OCI-LY7 (cell line): ENCODE measurements at regions not wholly inside any gene's neighbourhood (a gene's known extent, or its start where the extent isn't known, plus 50 kb on each side); places are given as distances from the start of the nearest gene placed in this dataset.

Source experiments
- BruUV-seq: library from RNA; stranded (reverse); fragments of 400-500 nt; replicated peaks from 2 replicates; lab custom pipeline; 2021; lab: Mats Ljungman, UMichigan
- CTCF ChIA-PET: fragments of 300-600 bp; sonication (Branson Sonifier 250); formaldehyde crosslinking; loops from one replicate; lab custom pipeline; 2022; ENCODE audit warnings: antibody characterized with exemption; ENCODE audit not compliant: unreplicated experiment; lab: Charles Lee
- POLR2A ChIA-PET: fragments of 300-600 bp; sonication (Branson Sonifier 250); formaldehyde crosslinking; loops from one replicate; lab custom pipeline; 2022; ENCODE audit warnings: antibody characterized with exemption; lab: Charles Lee
- DNase-seq: peaks from one replicate; pipeline ENCODE4 v3.0.0-alpha.2; 2015; ENCODE audit warnings: low spot score
- H2AFZ ChIP-seq: fragments of 200-600 bp; sonication (generic), shearing (Covaris generic); 2 replicates; pipeline ENCODE4 v1.6.1; 2014; ENCODE audit warnings: mild to moderate bottlenecking, antibody characterized with exemption, low read length, moderate library complexity
- H3K27ac ChIP-seq: fragments of 200-600 bp; sonication (generic); 2 replicates; pipeline ENCODE4 v1.5.1; 2014; ENCODE audit warnings: mixed run types, low read depth, mild to moderate bottlenecking, moderate library complexity, low read length, inconsistent platforms; ENCODE audit not compliant: poor library complexity, severe bottlenecking
- H3K36me3 ChIP-seq: fragments of 200-600 bp; sonication (generic); 2 replicates; pipeline ENCODE4 v1.6.1; 2014; ENCODE audit warnings: mild to moderate bottlenecking, antibody characterized with exemption, low read length, moderate library complexity, mixed read lengths; ENCODE audit not compliant: insufficient read depth
- H3K4me1 ChIP-seq: fragments of 200-600 bp; sonication (generic); 2 replicates; pipeline ENCODE4 v1.5.1; 2014; ENCODE audit warnings: mild to moderate bottlenecking, low read length; ENCODE audit not compliant: insufficient read depth, poor library complexity, severe bottlenecking
- H3K4me2 ChIP-seq: fragments of 200-600 bp; sonication (generic); 2 replicates; pipeline ENCODE4 v1.6.1; 2014; ENCODE audit warnings: mild to moderate bottlenecking, low read length
- H3K4me3 ChIP-seq: fragments of 200-600 bp; sonication (generic); 2 replicates; pipeline ENCODE4 v1.5.1; 2014; ENCODE audit warnings: mild to moderate bottlenecking, low read depth, low read length; ENCODE audit not compliant: poor library complexity, severe bottlenecking
- H3K79me2 ChIP-seq: fragments of 200-600 bp; sonication (generic); 2 replicates; pipeline ENCODE4 v1.6.1; 2016; ENCODE audit warnings: low read depth, mild to moderate bottlenecking, low read length, moderate library complexity, mixed read lengths; ENCODE audit not compliant: insufficient read depth
- H3K9me2 ChIP-seq: fragments of 200-600 bp; sonication (generic); 2 replicates; pipeline ENCODE4 v1.6.1; 2016; ENCODE audit warnings: mild to moderate bottlenecking, low read length, mixed read lengths; ENCODE audit not compliant: insufficient read depth
- H3K9me3 ChIP-seq: fragments of 200-600 bp; sonication (generic); 2 replicates; pipeline ENCODE4 v1.6.1; 2014; ENCODE audit warnings: mild to moderate bottlenecking, mixed run types, low read length, mixed read lengths
- H4K20me1 ChIP-seq: fragments of 200-600 bp; sonication (generic); 2 replicates; pipeline ENCODE4 v1.6.1; 2014; ENCODE audit warnings: mild to moderate bottlenecking, antibody characterized with exemption, low read length, moderate library complexity, mixed read lengths; ENCODE audit not compliant: insufficient read depth
- CTCF ChIP-seq: fragments of 200-600 bp; sonication (generic); conservative IDR thresholded peaks from 2 replicates; pipeline ENCODE4 v1.5.1; 2014; ENCODE audit warnings: mild to moderate bottlenecking, antibody characterized with exemption, low read length, moderate library complexity, mixed read lengths
- EZH2phosphoT487 ChIP-seq: fragments of 200-600 bp; sonication (generic); IDR thresholded peaks from 2 replicates; pipeline ENCODE4 v1.6.1; 2018; ENCODE audit warnings: low read depth, borderline replicate concordance, mild to moderate bottlenecking, mixed run types, antibody characterized with exemption, low read length, moderate library complexity, mixed read lengths
- intact Hi-C: fragments of 100-400 bp; cut with micrococcal nuclease; formaldehyde crosslinking; loops from one replicate; pipeline ENCODE4 v1.10.0; 2022; ENCODE audit not compliant: unreplicated experiment

- no peak overlapping the region for H3K4me2 ChIP-seq
- H2AFZ ChIP-seq = no peak overlapping the region
- POLR2A ChIA-PET = interaction anchor here (0.7 to 1.1 kb wide), 2 partner anchors 12 to 88 kb away, joined by 3 read pairs; no protein-coding TSS in a partner anchor
- H3K27ac ChIP-seq = no peak overlapping the region
- TF ChIP-seq EZH2phosphoT487 (no peak), CTCF (no peak)
- no TSS peak for BruUV-seq
- DNase-seq = no peak
- H4K20me1 ChIP-seq = no peaks in the 10 kb centered on the region
- no peaks in the 10 kb centered on the region for H3K9me2 ChIP-seq
- no peaks in the 10 kb centered on the region for H3K36me3 ChIP-seq
- H3K4me1 ChIP-seq = no peaks in the 10 kb centered on the region
- intact Hi-C loops = no loop called here
- H3K79me2 ChIP-seq = no peaks in the 10 kb centered on the region
- no peaks in the 10 kb centered on the region for H3K9me3 ChIP-seq
- CTCF ChIA-PET = no interaction called here
- H3K4me3 ChIP-seq = no peak overlapping the region
Observed at GRCh38 chr14:21978999-21979314, 305.3 kb upstream of the OR4E1 start.

- BruUV-seq = no TSS peak
- Histone ChIP-seq H2AFZ (no peak overlapping the region), H3K36me3 (no peaks in the 10 kb centered on the region), H3K27ac (no peak overlapping the region), H3K4me3 (no peak overlapping the region), H4K20me1 (no peaks in the 10 kb centered on the region), H3K4me2 (no peak overlapping the region), H3K9me2 (no peaks in the 10 kb centered on the region), H3K4me1 (no peaks in the 10 kb centered on the region), H3K9me3 (no peaks in the 10 kb centered on the region), H3K79me2 (no peaks in the 10 kb centered on the region)
- TF ChIP-seq CTCF (peak; percentile 97), EZH2phosphoT487 (no peak)
- ChIA-PET CTCF (interaction anchor here (0.6 to 1.2 kb wide), 3 partner anchors 10 to 121 kb away, joined by 3 read pairs; no protein-coding TSS in a partner anchor), POLR2A (interaction anchor here (0.6 to 1.1 kb wide), 4 partner anchors 13 to 89 kb away, joined by 3 read pairs; no protein-coding TSS in a partner anchor)
- intact Hi-C loops = no loop called here
- peak; percentile 66 for DNase-seq
Observed at GRCh38 chr14:21978184-21978998, 304.8 kb upstream of the OR4E1 start.

- H3K4me1 ChIP-seq = no peaks in the 10 kb centered on the region
- no peaks in the 10 kb centered on the region for H3K79me2 ChIP-seq
- H3K4me2 ChIP-seq = no peak overlapping the region
- no TSS peak for BruUV-seq
- H3K27ac ChIP-seq = no peak overlapping the region
- H3K4me3 ChIP-seq = no peak overlapping the region
- H4K20me1 ChIP-seq = no peaks in the 10 kb centered on the region
- no peaks in the 10 kb centered on the region for H3K36me3 ChIP-seq
- intact Hi-C loops = no loop called here
- DNase-seq = no peak
- CTCF ChIA-PET = no interaction called here
- no peaks in the 10 kb centered on the region for H3K9me3 ChIP-seq
- no peaks in the 10 kb centered on the region for H3K9me2 ChIP-seq
- TF ChIP-seq EZH2phosphoT487 (no peak), CTCF (no peak)
- POLR2A ChIA-PET = interaction anchor here (0.7 kb wide), 1 partner anchor 23 kb away, joined by 8 read pairs; no protein-coding TSS in a partner anchor
- H2AFZ ChIP-seq = no peak overlapping the region
Observed at GRCh38 chr14:21974741-21975140, 301.1 kb upstream of the OR4E1 start.
